NCI-H82 (cell line): ENCODE measurements at regions not wholly inside any gene's neighbourhood (a gene's known extent, or its start where the extent isn't known, plus 50 kb on each side); places are given as distances from the start of the nearest gene placed in this dataset.

Experiments used
- DNase-seq: peaks from one replicate; lab custom pipeline; 2025; lab: John Stamatoyannopoulos, UW

- DNase-seq, result no peak
These were observed 1118.8 kb upstream of the MAP3K7 start for GRCh38 chr6:91705646-91706045.

GRCh38 chr6:91704531-91704930, 1117.7 kb upstream of the MAP3K7 start:
- DNase-seq, result no peak

- DNase-seq, result no peak
These were observed 1110.3 kb upstream of the MAP3K7 start for GRCh38 chr6:91697010-91697695.

- DNase-seq, result no peak
These were observed 1108.3 kb upstream of the MAP3K7 start for GRCh38 chr6:91695221-91695620.

- no peak for DNase-seq
These were observed 1107.3 kb upstream of the MAP3K7 start for GRCh38 chr6:91694016-91694654.

GRCh38 chr6:91691449-91691848, 1104.6 kb upstream of the MAP3K7 start:
- DNase-seq, result no peak

GRCh38 chr6:91683240-91683639, 1096.4 kb upstream of the MAP3K7 start:
- DNase-seq, result peak; percentile 35

- DNase-seq, result no peak
These were observed 1094.4 kb upstream of the MAP3K7 start for GRCh38 chr6:91681296-91681695.

GRCh38 chr6:91678679-91679446, 1092.0 kb upstream of the MAP3K7 start:
- peak; percentile 31 for DNase-seq

- DNase-seq, result no peak
These were observed 1085.3 kb upstream of the MAP3K7 start for GRCh38 chr6:91672201-91672600.

GRCh38 chr6:91669871-91670268, 1083.0 kb upstream of the MAP3K7 start:
- DNase-seq, result no peak

GRCh38 chr6:91669154-91669870, 1082.4 kb upstream of the MAP3K7 start:
- peak; percentile 54 for DNase-seq

- DNase-seq, result no peak
These were observed 1080.7 kb upstream of the MAP3K7 start for GRCh38 chr6:91667596-91667995.

- DNase-seq, result no peak
These were observed 1077.6 kb upstream of the MAP3K7 start for GRCh38 chr6:91664327-91664959.

GRCh38 chr6:91660893-91661292, 1074.0 kb upstream of the MAP3K7 start:
- no peak for DNase-seq

GRCh38 chr6:91659891-91660290, 1073.0 kb upstream of the MAP3K7 start:
- peak; percentile 45 for DNase-seq

GRCh38 chr6:91654793-91655192, 1067.9 kb upstream of the MAP3K7 start:
- DNase-seq, result no peak

GRCh38 chr6:91654357-91654756, 1067.5 kb upstream of the MAP3K7 start:
- DNase-seq, result peak; percentile 12

GRCh38 chr6:91653895-91654294, 1067.0 kb upstream of the MAP3K7 start:
- DNase-seq, result peak; percentile 81

- peak; percentile 83 for DNase-seq
These were observed 1066.3 kb upstream of the MAP3K7 start for GRCh38 chr6:91653076-91653723.

- DNase-seq, result no peak
These were observed 1059.8 kb upstream of the MAP3K7 start for GRCh38 chr6:91646649-91647048.
